WTC11 (cell line): ENCODE measurements at regions not wholly inside any gene's neighbourhood (a gene's known extent, or its start where the extent isn't known, plus 50 kb on each side); places are given as distances from the start of the nearest gene placed in this dataset.

Experiments used
- ESRRA ChIP-seq: sonication (generic); formaldehyde crosslinking; IDR thresholded peaks from 2 replicates; pipeline ENCODE4 v1.8.1; 2022; ENCODE audit warnings: mild to moderate bottlenecking, missing genetic modification reagents, borderline replicate concordance
- ETV6 ChIP-seq: sonication (generic); formaldehyde crosslinking; IDR thresholded peaks from 2 replicates; pipeline ENCODE4 v1.8.1; 2022; ENCODE audit warnings: mild to moderate bottlenecking, missing genetic modification reagents
- IRF2 ChIP-seq: sonication (generic); formaldehyde crosslinking; IDR thresholded peaks from 2 replicates; pipeline ENCODE4 v1.8.0; 2022; ENCODE audit warnings: low read depth, missing genetic modification reagents, borderline replicate concordance
- MXD4 ChIP-seq: fragments of 250-450 bp; sonication (Bioruptor Pico); IDR thresholded peaks from 2 replicates; pipeline ENCODE4 v1.8.0; 2021; ENCODE audit warnings: mild to moderate bottlenecking, moderate library complexity, borderline replicate concordance
- NFYB ChIP-seq: sonication (generic); formaldehyde crosslinking; conservative IDR thresholded peaks from 2 replicates; pipeline ENCODE4 v1.8.0; 2022; ENCODE audit warnings: low read depth, missing genetic modification reagents
- SMAD3 ChIP-seq: sonication (generic); formaldehyde crosslinking; IDR thresholded peaks from 2 replicates; pipeline ENCODE4 v1.8.0; 2022; ENCODE audit warnings: missing genetic modification reagents, mild to moderate bottlenecking, borderline replicate concordance
- TF ChIP-seq, protein P1 (sequence below): fragments of 200-600 bp; IDR thresholded peaks from 2 replicates; pipeline ENCODE4 v1.8.0; 2022; ENCODE audit warnings: antibody characterized with exemption
- TF ChIP-seq, protein P2 (sequence below): sonication (generic); formaldehyde crosslinking; IDR thresholded peaks from 2 replicates; pipeline ENCODE4 v1.8.1; 2022; ENCODE audit warnings: low read depth, missing genetic modification reagents, borderline replicate concordance
- TF ChIP-seq, protein P3 (sequence below): sonication (generic); formaldehyde crosslinking; IDR thresholded peaks from 2 replicates; pipeline ENCODE4 v1.8.0; 2022; ENCODE audit warnings: mild to moderate bottlenecking, missing genetic modification reagents
- TF ChIP-seq, protein P4 (sequence below): sonication (generic); formaldehyde crosslinking; IDR thresholded peaks from 2 replicates; pipeline ENCODE4 v1.8.1; 2023; ENCODE audit warnings: mild to moderate bottlenecking, missing genetic modification reagents

DNA sequence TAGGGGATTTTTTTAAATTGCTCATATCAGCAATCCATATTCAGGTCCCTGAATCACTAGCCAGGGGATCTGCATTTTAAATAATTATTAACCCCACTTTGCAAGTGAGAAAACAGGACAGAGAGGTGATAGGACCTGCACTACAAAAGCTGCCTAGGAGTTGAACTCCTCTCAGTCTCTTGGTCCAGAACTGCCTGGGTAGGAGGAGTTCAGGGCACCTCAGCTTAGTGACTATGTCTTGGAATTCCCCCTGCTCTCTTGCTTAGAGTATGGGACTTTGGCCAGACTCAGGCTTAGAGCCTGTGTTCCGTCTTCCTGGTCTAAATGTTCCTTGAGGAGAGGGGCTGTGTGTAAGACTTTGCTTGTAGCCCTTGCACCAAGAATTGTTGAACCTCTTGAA, 68.2 kb upstream of the WSCD2 start:
- TF ChIP-seq, protein P1, sequence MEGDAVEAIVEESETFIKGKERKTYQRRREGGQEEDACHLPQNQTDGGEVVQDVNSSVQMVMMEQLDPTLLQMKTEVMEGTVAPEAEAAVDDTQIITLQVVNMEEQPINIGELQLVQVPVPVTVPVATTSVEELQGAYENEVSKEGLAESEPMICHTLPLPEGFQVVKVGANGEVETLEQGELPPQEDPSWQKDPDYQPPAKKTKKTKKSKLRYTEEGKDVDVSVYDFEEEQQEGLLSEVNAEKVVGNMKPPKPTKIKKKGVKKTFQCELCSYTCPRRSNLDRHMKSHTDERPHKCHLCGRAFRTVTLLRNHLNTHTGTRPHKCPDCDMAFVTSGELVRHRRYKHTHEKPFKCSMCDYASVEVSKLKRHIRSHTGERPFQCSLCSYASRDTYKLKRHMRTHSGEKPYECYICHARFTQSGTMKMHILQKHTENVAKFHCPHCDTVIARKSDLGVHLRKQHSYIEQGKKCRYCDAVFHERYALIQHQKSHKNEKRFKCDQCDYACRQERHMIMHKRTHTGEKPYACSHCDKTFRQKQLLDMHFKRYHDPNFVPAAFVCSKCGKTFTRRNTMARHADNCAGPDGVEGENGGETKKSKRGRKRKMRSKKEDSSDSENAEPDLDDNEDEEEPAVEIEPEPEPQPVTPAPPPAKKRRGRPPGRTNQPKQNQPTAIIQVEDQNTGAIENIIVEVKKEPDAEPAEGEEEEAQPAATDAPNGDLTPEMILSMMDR, result no peak
- TF ChIP-seq SMAD3 (CRISPR knock-in tag) (no peak), IRF2 (CRISPR knock-in tag) (no peak), ETV6 (CRISPR knock-in tag) (no peak), ESRRA (no peak), MXD4 (no peak), NFYB (CRISPR knock-in tag) (no peak)
- TF ChIP-seq, protein P2, sequence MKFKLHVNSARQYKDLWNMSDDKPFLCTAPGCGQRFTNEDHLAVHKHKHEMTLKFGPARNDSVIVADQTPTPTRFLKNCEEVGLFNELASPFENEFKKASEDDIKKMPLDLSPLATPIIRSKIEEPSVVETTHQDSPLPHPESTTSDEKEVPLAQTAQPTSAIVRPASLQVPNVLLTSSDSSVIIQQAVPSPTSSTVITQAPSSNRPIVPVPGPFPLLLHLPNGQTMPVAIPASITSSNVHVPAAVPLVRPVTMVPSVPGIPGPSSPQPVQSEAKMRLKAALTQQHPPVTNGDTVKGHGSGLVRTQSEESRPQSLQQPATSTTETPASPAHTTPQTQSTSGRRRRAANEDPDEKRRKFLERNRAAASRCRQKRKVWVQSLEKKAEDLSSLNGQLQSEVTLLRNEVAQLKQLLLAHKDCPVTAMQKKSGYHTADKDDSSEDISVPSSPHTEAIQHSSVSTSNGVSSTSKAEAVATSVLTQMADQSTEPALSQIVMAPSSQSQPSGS (CRISPR knock-in tag), result no peak
- TF ChIP-seq, protein P3, sequence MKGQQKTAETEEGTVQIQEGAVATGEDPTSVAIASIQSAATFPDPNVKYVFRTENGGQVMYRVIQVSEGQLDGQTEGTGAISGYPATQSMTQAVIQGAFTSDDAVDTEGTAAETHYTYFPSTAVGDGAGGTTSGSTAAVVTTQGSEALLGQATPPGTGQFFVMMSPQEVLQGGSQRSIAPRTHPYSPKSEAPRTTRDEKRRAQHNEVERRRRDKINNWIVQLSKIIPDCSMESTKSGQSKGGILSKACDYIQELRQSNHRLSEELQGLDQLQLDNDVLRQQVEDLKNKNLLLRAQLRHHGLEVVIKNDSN (CRISPR knock-in tag), result no peak
- TF ChIP-seq, protein P4, sequence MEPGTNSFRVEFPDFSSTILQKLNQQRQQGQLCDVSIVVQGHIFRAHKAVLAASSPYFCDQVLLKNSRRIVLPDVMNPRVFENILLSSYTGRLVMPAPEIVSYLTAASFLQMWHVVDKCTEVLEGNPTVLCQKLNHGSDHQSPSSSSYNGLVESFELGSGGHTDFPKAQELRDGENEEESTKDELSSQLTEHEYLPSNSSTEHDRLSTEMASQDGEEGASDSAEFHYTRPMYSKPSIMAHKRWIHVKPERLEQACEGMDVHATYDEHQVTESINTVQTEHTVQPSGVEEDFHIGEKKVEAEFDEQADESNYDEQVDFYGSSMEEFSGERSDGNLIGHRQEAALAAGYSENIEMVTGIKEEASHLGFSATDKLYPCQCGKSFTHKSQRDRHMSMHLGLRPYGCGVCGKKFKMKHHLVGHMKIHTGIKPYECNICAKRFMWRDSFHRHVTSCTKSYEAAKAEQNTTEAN (CRISPR knock-in tag), result no peak
